ENCODE measurements at regions not wholly inside any gene's neighbourhood (a gene's known extent, or its start where the extent isn't known, plus 50 kb on each side); places are given as distances from the start of the nearest gene placed in this dataset.
"Not testable (repeated sequence)": the region's sequence is repeated elsewhere in the genome, so short reads cannot be mapped to it uniquely, and the experiment has no call there.

GRCh38 chr2:208945719-208946256 is 478.1 kb upstream of the MAP2 start:
- ATAC-seq: no peak

- ATAC-seq: no peak
Measured at GRCh38 chr2:208948073-208948472, 475.8 kb upstream of the MAP2 start.

GRCh38 chr2:208970070-208970469 is 453.8 kb upstream of the MAP2 start:
- ATAC-seq: no peak

GRCh38 chr2:208977582-208977981 is 446.3 kb upstream of the MAP2 start:
- ATAC-seq: no peak

GRCh38 chr2:208978946-208979345 is 444.9 kb upstream of the MAP2 start:
- ATAC-seq: no peak

GRCh38 chr2:208980321-208980720 is 443.5 kb upstream of the MAP2 start:
- no peak for ATAC-seq

- no peak for ATAC-seq
Measured at GRCh38 chr2:208982831-208983230, 441.0 kb upstream of the MAP2 start.

- ATAC-seq: no peak
Measured at GRCh38 chr2:208983486-208983885, 440.4 kb upstream of the MAP2 start.

GRCh38 chr2:208984376-208985090 is 439.3 kb upstream of the MAP2 start:
- no peak for ATAC-seq

- no peak for ATAC-seq
Measured at GRCh38 chr2:208985644-208986043, 438.2 kb upstream of the MAP2 start.

GRCh38 chr2:208990716-208991115 is 433.1 kb upstream of the MAP2 start:
- ATAC-seq: no peak

GRCh38 chr2:208999911-209000310 is 423.9 kb upstream of the MAP2 start:
- ATAC-seq: no peak

- ATAC-seq: no peak
Measured at GRCh38 chr2:209002054-209002453, 421.8 kb upstream of the MAP2 start.

- ATAC-seq: no peak
Measured at GRCh38 chr2:209005371-209005770, 418.5 kb upstream of the MAP2 start.

- no peak for ATAC-seq
Measured at GRCh38 chr2:209008636-209009287, 415.1 kb upstream of the MAP2 start.

- not testable (repeated sequence) for ATAC-seq
Measured at GRCh38 chr2:209018633-209019032, 405.2 kb upstream of the MAP2 start.

GRCh38 chr2:209029249-209029648 is 394.6 kb upstream of the MAP2 start:
- ATAC-seq: no peak

GRCh38 chr2:209044307-209044706 is 379.5 kb upstream of the MAP2 start:
- ATAC-seq: no peak

- no peak for ATAC-seq
Measured at GRCh38 chr2:209046163-209046562, 377.7 kb upstream of the MAP2 start.

- ATAC-seq: no peak
Measured at GRCh38 chr2:209049608-209050007, 374.2 kb upstream of the MAP2 start.

- no peak for ATAC-seq
Measured at GRCh38 chr2:209062210-209062609, 361.6 kb upstream of the MAP2 start.

GRCh38 chr2:209070262-209070661 is 353.6 kb upstream of the MAP2 start:
- ATAC-seq: no peak

GRCh38 chr2:209073151-209073550 is 350.7 kb upstream of the MAP2 start:
- no peak for ATAC-seq

- no peak for ATAC-seq
Measured at GRCh38 chr2:209074711-209075110, 349.1 kb upstream of the MAP2 start.
